BE2C (cell line): ENCODE measurements at regions not wholly inside any gene's neighbourhood (a gene's known extent, or its start where the extent isn't known, plus 50 kb on each side); places are given as distances from the start of the nearest gene placed in this dataset.

Source experiments
- DNase-seq: peaks from one replicate; pipeline ENCODE4 v3.0.0-alpha.2; 2020
- H3K27me3 ChIP-seq: fragments of 250-450 bp; sonication (Bioruptor Pico); 2 replicates; pipeline ENCODE4 v1.5.1; 2020; ENCODE audit warnings: mild to moderate bottlenecking
- H3K36me3 ChIP-seq: fragments of 250-450 bp; sonication (Bioruptor Pico); 2 replicates; pipeline ENCODE4 v1.5.1; 2020; ENCODE audit warnings: mild to moderate bottlenecking
- H3K4me1 ChIP-seq: fragments of 250-450 bp; sonication (Bioruptor Pico); 2 replicates; pipeline ENCODE4 v1.5.1; 2020
- H3K4me3 ChIP-seq: 2 replicates; pipeline ENCODE4 v1.5.1; 2011; ENCODE audit warnings: low read depth, low read length
- H3K9me3 ChIP-seq: fragments of 250-450 bp; sonication (Bioruptor Pico); 2 replicates; pipeline ENCODE4 v1.5.1; 2020
- TF ChIP-seq, protein P1 (sequence below): IDR thresholded peaks from 2 replicates; pipeline ENCODE4 v1.5.1; 2012; ENCODE audit warnings: mild to moderate bottlenecking, low read depth, low read length

DNA sequence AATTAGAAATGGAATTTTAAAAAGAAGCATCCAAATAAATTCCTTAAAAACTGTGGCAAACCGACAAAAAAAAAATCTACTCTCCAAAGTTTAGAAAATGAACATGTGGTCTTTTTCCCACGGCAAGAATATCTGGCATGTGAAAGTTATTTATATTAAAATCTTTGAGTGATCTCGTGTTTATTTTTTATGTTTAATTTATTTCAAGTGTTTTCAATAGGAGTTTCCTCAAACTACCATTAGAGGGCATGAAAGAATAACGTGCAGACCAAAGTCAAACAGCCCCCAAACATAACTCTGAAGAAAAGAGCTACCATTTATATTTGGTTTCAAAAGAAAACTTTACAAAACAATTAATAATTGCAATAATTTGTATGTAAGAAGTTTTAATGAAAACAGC lies 286.4 kb downstream of the ZIC4 start:
- TF ChIP-seq, protein P1, sequence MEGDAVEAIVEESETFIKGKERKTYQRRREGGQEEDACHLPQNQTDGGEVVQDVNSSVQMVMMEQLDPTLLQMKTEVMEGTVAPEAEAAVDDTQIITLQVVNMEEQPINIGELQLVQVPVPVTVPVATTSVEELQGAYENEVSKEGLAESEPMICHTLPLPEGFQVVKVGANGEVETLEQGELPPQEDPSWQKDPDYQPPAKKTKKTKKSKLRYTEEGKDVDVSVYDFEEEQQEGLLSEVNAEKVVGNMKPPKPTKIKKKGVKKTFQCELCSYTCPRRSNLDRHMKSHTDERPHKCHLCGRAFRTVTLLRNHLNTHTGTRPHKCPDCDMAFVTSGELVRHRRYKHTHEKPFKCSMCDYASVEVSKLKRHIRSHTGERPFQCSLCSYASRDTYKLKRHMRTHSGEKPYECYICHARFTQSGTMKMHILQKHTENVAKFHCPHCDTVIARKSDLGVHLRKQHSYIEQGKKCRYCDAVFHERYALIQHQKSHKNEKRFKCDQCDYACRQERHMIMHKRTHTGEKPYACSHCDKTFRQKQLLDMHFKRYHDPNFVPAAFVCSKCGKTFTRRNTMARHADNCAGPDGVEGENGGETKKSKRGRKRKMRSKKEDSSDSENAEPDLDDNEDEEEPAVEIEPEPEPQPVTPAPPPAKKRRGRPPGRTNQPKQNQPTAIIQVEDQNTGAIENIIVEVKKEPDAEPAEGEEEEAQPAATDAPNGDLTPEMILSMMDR, result peak; percentile 38; the same call in 1 of the 2 replicates
- no peak overlapping the region for H3K4me3 ChIP-seq
- DNase-seq, result no peak
- no peaks in the 10 kb centered on the region for H3K36me3 ChIP-seq
- no peaks in the 10 kb centered on the region for H3K4me1 ChIP-seq
- no peaks in the 10 kb centered on the region for H3K27me3 ChIP-seq
- no peaks in the 10 kb centered on the region for H3K9me3 ChIP-seq

DNA sequence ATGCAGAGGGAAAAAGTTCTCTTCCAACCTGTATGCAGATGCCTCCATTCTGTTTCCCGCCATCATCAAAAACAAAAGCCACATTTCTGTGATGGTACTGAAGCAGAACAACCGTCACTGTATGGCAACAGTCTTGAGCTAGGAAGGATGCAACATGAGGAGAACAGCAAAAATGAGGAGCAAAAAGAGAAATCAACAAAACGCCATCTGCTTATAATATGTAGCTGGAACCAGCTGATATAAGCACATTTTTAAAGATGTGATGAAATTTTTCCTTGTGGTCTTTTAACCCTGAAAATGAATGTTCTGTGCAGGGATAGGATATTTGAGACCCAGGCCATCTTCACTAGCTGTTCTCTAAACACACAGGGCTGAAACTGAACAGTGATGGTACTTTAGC lies 287.0 kb downstream of the ZIC4 start:
- Histone ChIP-seq H3K36me3 (no peaks in the 10 kb centered on the region), H3K9me3 (no peaks in the 10 kb centered on the region), H3K27me3 (no peaks in the 10 kb centered on the region), H3K4me1 (no peaks in the 10 kb centered on the region), H3K4me3 (no peak overlapping the region)
- TF ChIP-seq, protein P1, result no peak
- DNase-seq, result no peak

DNA sequence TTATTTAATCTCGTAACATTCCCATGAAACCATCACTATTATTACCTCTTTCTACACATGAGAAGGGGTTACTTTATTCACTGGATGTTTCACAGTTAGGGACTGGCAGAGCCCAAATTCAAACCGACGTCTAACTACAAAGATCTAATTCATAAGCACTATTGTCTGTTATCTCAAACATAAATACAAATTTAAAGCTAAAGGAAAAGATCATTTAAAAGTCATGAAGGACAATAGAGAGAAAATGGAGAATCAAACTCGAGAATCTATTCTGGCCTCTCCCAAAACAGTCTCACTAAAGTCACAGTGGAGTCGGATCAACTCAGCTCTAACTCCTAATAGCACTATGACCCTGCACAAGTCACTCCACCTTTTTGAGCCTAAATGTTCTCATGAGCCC lies 287.7 kb downstream of the ZIC4 start:
- TF ChIP-seq, protein P1, result no peak
- no peaks in the 10 kb centered on the region for H3K36me3 ChIP-seq
- no peaks in the 10 kb centered on the region for H3K4me1 ChIP-seq
- no peaks in the 10 kb centered on the region for H3K9me3 ChIP-seq
- no peak overlapping the region for H3K4me3 ChIP-seq
- no peak for DNase-seq
- H3K27me3 ChIP-seq, result no peaks in the 10 kb centered on the region

DNA sequence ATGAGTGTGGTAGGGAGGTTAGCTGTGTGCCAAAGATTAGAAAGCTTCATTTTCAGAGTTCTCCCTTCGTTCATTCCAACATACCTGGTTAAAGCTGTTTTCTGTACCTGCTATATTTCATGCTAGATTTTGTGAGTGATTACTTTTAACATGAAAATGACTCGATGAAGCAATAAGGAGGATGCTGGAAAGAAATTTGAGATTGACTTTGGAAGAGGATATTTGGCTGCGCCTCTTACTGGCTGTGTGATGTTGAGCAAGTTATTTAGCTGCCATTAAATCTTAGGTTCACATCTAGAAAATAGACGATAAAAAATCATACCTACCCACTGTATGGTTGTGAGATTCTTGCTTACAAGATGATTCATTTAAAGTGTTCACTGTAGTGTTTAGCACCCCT lies 288.7 kb downstream of the ZIC4 start:
- H3K9me3 ChIP-seq, result no peaks in the 10 kb centered on the region
- no peak overlapping the region for H3K4me3 ChIP-seq
- no peak for DNase-seq
- TF ChIP-seq, protein P1, result no peak
- H3K36me3 ChIP-seq, result no peaks in the 10 kb centered on the region
- H3K27me3 ChIP-seq, result no peaks in the 10 kb centered on the region
- no peaks in the 10 kb centered on the region for H3K4me1 ChIP-seq

DNA sequence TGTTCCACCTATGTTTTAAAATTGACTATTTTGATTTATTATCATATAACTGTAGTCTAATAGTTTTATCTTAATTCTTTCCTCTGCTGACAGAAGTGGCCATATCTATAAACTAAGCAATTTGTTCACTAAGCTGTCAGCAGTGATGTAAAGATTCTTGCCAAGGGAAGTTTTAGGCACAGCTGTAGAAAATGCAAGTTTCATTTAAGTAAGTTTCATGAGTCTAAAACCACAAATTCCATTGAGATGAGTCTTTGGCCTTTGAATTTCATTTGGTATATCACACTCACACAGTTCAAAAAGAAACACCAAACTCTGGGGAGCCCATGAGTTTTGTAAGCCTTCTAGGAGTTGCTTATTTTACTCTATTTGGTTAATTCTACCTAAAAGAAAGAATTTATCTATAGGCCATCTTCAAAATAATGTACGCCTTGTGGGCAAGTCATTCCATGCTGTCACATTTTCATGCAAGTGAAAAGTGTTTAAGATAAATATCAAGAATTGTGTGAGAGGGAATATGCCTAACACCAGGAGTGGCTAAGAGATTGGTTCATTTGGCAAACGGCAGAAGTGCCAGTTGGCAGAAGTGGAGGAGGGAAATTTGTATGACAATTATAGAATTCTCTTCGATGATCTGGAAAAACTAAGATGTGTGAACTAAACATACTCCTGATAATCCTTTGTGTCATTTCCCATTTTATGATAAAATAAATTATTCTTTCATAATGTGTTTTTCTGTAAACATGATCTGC lies 292.9 kb downstream of the ZIC4 start:
- no peaks in the 10 kb centered on the region for H3K4me1 ChIP-seq
- TF ChIP-seq, protein P1, result no peak
- no peaks in the 10 kb centered on the region for H3K9me3 ChIP-seq
- H3K36me3 ChIP-seq, result no peaks in the 10 kb centered on the region
- no peak overlapping the region for H3K4me3 ChIP-seq
- H3K27me3 ChIP-seq, result no peaks in the 10 kb centered on the region
- no peak for DNase-seq

DNA sequence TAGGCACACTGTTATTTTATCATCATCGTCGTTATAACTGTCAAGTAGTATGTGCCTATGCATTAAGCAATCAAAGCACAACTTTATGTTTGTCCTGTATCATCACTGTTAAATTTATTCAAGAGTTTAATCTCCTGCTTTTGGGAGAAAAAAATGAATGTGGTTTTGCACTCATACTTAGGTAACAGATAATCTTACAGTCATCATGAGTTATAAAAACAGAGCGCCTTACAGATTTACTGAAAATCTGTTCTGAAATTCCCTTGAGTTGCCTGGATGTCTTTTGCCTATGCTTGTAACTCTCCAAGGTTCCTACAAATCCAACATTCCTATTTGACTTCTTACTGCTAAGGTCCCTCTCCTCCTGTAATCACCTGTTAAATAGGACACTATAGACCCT lies 307.3 kb downstream of the ZIC4 start:
- Histone ChIP-seq H3K9me3 (no peaks in the 10 kb centered on the region; the same call in 1 of the 2 replicates), H3K4me1 (no peaks in the 10 kb centered on the region), H3K27me3 (no peaks in the 10 kb centered on the region), H3K36me3 (no peaks in the 10 kb centered on the region), H3K4me3 (no peak overlapping the region)
- TF ChIP-seq, protein P1, result no peak
- no peak for DNase-seq
